Activated CD8-positive, alpha-beta memory T cell treated with anti-CD3 and anti-CD28 coated beads for 4 hours (primary cell): ENCODE measurements at regions not wholly inside any gene's neighbourhood (a gene's known extent, or its start where the extent isn't known, plus 50 kb on each side); places are given as distances from the start of the nearest gene placed in this dataset.

Experiments used
- DNase-seq, 2 donors: peaks; one replicate each; pipeline ENCODE4 v3.0.0-alpha.2; 2020; ENCODE audit warnings: low read depth in 2 of 2

GRCh38 chr6:147621263-147621662, 112.8 kb downstream of the SAMD5 start:
- no peak for DNase-seq

GRCh38 chr6:147621961-147622360, 113.5 kb downstream of the SAMD5 start:
- no peak for DNase-seq

- no peak for DNase-seq
Measured at GRCh38 chr6:147624946-147625515, 116.5 kb downstream of the SAMD5 start.

GRCh38 chr6:147625946-147626345, 117.5 kb downstream of the SAMD5 start:
- no peak for DNase-seq

- DNase-seq = no peak
Measured at GRCh38 chr6:147627411-147627810, 118.9 kb downstream of the SAMD5 start.

GRCh38 chr6:147633191-147633590, 124.7 kb downstream of the SAMD5 start:
- DNase-seq = no peak

- DNase-seq = no peak
Measured at GRCh38 chr6:147637620-147638195, 129.2 kb downstream of the SAMD5 start.

- no peak for DNase-seq
Measured at GRCh38 chr6:147639279-147639678, 130.8 kb downstream of the SAMD5 start.

- no peak for DNase-seq
Measured at GRCh38 chr6:147640606-147641005, 132.1 kb downstream of the SAMD5 start.

- DNase-seq = no peak
Measured at GRCh38 chr6:147641511-147641910, 133.0 kb downstream of the SAMD5 start.

GRCh38 chr6:147642458-147642857, 134.0 kb downstream of the SAMD5 start:
- DNase-seq = no peak

- no peak for DNase-seq
Measured at GRCh38 chr6:147643341-147644200, 135.1 kb downstream of the SAMD5 start.

GRCh38 chr6:147648916-147649315, 140.4 kb downstream of the SAMD5 start:
- DNase-seq = no peak

GRCh38 chr6:147651249-147652063, 143.0 kb downstream of the SAMD5 start:
- no peak for DNase-seq

- DNase-seq = no peak
Measured at GRCh38 chr6:147653631-147654030, 145.1 kb downstream of the SAMD5 start.

GRCh38 chr6:147654103-147654845, 145.8 kb downstream of the SAMD5 start:
- DNase-seq = no peak

- DNase-seq = no peak
Measured at GRCh38 chr6:147660334-147661311, 152.1 kb downstream of the SAMD5 start.

GRCh38 chr6:147662646-147663045, 154.2 kb downstream of the SAMD5 start:
- DNase-seq = no peak

- DNase-seq = no peak
Measured at GRCh38 chr6:147664092-147664491, 155.6 kb downstream of the SAMD5 start.

- DNase-seq = no peak
Measured at GRCh38 chr6:147666255-147666654, 157.8 kb downstream of the SAMD5 start.
